OCI-LY7 (cell line): ENCODE measurements at regions not wholly inside any gene's neighbourhood (a gene's known extent, or its start where the extent isn't known, plus 50 kb on each side); places are given as distances from the start of the nearest gene placed in this dataset.
"Not testable (repeated sequence)": the region's sequence is repeated elsewhere in the genome, so short reads cannot be mapped to it uniquely, and the experiment has no call there.

ENCODE experiments used
- BruUV-seq: library from RNA; stranded (reverse); fragments of 400-500 nt; replicated peaks from 2 replicates; lab custom pipeline; 2021; lab: Mats Ljungman, UMichigan
- CTCF ChIA-PET: fragments of 300-600 bp; sonication (Branson Sonifier 250); formaldehyde crosslinking; loops from one replicate; lab custom pipeline; 2022; ENCODE audit warnings: antibody characterized with exemption; ENCODE audit not compliant: unreplicated experiment; lab: Charles Lee
- POLR2A ChIA-PET: fragments of 300-600 bp; sonication (Branson Sonifier 250); formaldehyde crosslinking; loops from one replicate; lab custom pipeline; 2022; ENCODE audit warnings: antibody characterized with exemption; lab: Charles Lee
- DNase-seq: peaks from one replicate; pipeline ENCODE4 v3.0.0-alpha.2; 2015; ENCODE audit warnings: low spot score
- H2AFZ ChIP-seq: fragments of 200-600 bp; sonication (generic), shearing (Covaris generic); 2 replicates; pipeline ENCODE4 v1.6.1; 2014; ENCODE audit warnings: mild to moderate bottlenecking, antibody characterized with exemption, low read length, moderate library complexity
- H3K27ac ChIP-seq: fragments of 200-600 bp; sonication (generic); 2 replicates; pipeline ENCODE4 v1.5.1; 2014; ENCODE audit warnings: mixed run types, low read depth, mild to moderate bottlenecking, moderate library complexity, low read length, inconsistent platforms; ENCODE audit not compliant: poor library complexity, severe bottlenecking
- H3K36me3 ChIP-seq: fragments of 200-600 bp; sonication (generic); 2 replicates; pipeline ENCODE4 v1.6.1; 2014; ENCODE audit warnings: mild to moderate bottlenecking, antibody characterized with exemption, low read length, moderate library complexity, mixed read lengths; ENCODE audit not compliant: insufficient read depth
- H3K4me1 ChIP-seq: fragments of 200-600 bp; sonication (generic); 2 replicates; pipeline ENCODE4 v1.5.1; 2014; ENCODE audit warnings: mild to moderate bottlenecking, low read length; ENCODE audit not compliant: insufficient read depth, poor library complexity, severe bottlenecking
- H3K4me2 ChIP-seq: fragments of 200-600 bp; sonication (generic); 2 replicates; pipeline ENCODE4 v1.6.1; 2014; ENCODE audit warnings: mild to moderate bottlenecking, low read length
- H3K4me3 ChIP-seq: fragments of 200-600 bp; sonication (generic); 2 replicates; pipeline ENCODE4 v1.5.1; 2014; ENCODE audit warnings: mild to moderate bottlenecking, low read depth, low read length; ENCODE audit not compliant: poor library complexity, severe bottlenecking
- H3K79me2 ChIP-seq: fragments of 200-600 bp; sonication (generic); 2 replicates; pipeline ENCODE4 v1.6.1; 2016; ENCODE audit warnings: low read depth, mild to moderate bottlenecking, low read length, moderate library complexity, mixed read lengths; ENCODE audit not compliant: insufficient read depth
- H3K9me2 ChIP-seq: fragments of 200-600 bp; sonication (generic); 2 replicates; pipeline ENCODE4 v1.6.1; 2016; ENCODE audit warnings: mild to moderate bottlenecking, low read length, mixed read lengths; ENCODE audit not compliant: insufficient read depth
- H3K9me3 ChIP-seq: fragments of 200-600 bp; sonication (generic); 2 replicates; pipeline ENCODE4 v1.6.1; 2014; ENCODE audit warnings: mild to moderate bottlenecking, mixed run types, low read length, mixed read lengths
- H4K20me1 ChIP-seq: fragments of 200-600 bp; sonication (generic); 2 replicates; pipeline ENCODE4 v1.6.1; 2014; ENCODE audit warnings: mild to moderate bottlenecking, antibody characterized with exemption, low read length, moderate library complexity, mixed read lengths; ENCODE audit not compliant: insufficient read depth
- EZH2phosphoT487 ChIP-seq: fragments of 200-600 bp; sonication (generic); IDR thresholded peaks from 2 replicates; pipeline ENCODE4 v1.6.1; 2018; ENCODE audit warnings: low read depth, borderline replicate concordance, mild to moderate bottlenecking, mixed run types, antibody characterized with exemption, low read length, moderate library complexity, mixed read lengths
- intact Hi-C: fragments of 100-400 bp; cut with micrococcal nuclease; formaldehyde crosslinking; loops from one replicate; pipeline ENCODE4 v1.10.0; 2022; ENCODE audit not compliant: unreplicated experiment
- TF ChIP-seq, protein P1 (sequence below): fragments of 200-600 bp; sonication (generic); conservative IDR thresholded peaks from 2 replicates; pipeline ENCODE4 v1.5.1; 2014; ENCODE audit warnings: mild to moderate bottlenecking, antibody characterized with exemption, low read length, moderate library complexity, mixed read lengths

DNA sequence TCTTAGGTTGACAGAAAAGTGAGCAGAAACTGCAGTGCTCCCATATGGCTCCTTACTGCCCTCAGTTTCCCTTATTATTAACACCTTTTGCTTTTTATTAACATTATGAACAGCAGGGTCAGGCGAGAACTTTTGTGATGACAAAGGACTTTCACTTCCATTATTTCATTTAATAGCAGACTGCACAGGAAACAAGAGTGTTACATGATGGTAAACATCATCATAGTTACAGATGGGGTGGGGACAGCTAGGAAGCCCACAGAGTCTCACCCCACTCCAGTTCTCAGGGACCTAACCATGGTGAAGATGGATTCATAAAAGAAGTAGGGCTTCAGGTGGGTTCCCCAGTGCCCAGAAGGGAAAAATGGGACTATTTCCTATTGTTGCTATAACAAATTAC is 110.1 kb upstream of the PELI2 start:
- DNase-seq = no peak
- no TSS peak for BruUV-seq
- H2AFZ ChIP-seq = no peak overlapping the region
- ChIA-PET POLR2A (no interaction called here), CTCF (no interaction called here)
- H3K9me3 ChIP-seq = no peaks in the 10 kb centered on the region
- no peak overlapping the region for H3K4me2 ChIP-seq
- intact Hi-C loops = no loop called here
- H3K27ac ChIP-seq = no peak overlapping the region
- H3K36me3 ChIP-seq = no peaks in the 10 kb centered on the region
- H3K79me2 ChIP-seq = no peaks in the 10 kb centered on the region
- no peaks in the 10 kb centered on the region for H3K9me2 ChIP-seq
- no peaks in the 10 kb centered on the region for H3K4me1 ChIP-seq
- TF ChIP-seq, protein P1, sequence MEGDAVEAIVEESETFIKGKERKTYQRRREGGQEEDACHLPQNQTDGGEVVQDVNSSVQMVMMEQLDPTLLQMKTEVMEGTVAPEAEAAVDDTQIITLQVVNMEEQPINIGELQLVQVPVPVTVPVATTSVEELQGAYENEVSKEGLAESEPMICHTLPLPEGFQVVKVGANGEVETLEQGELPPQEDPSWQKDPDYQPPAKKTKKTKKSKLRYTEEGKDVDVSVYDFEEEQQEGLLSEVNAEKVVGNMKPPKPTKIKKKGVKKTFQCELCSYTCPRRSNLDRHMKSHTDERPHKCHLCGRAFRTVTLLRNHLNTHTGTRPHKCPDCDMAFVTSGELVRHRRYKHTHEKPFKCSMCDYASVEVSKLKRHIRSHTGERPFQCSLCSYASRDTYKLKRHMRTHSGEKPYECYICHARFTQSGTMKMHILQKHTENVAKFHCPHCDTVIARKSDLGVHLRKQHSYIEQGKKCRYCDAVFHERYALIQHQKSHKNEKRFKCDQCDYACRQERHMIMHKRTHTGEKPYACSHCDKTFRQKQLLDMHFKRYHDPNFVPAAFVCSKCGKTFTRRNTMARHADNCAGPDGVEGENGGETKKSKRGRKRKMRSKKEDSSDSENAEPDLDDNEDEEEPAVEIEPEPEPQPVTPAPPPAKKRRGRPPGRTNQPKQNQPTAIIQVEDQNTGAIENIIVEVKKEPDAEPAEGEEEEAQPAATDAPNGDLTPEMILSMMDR = no peak
- TF ChIP-seq EZH2phosphoT487 = no peak
- no peaks in the 10 kb centered on the region for H4K20me1 ChIP-seq
- H3K4me3 ChIP-seq = no peak overlapping the region

DNA sequence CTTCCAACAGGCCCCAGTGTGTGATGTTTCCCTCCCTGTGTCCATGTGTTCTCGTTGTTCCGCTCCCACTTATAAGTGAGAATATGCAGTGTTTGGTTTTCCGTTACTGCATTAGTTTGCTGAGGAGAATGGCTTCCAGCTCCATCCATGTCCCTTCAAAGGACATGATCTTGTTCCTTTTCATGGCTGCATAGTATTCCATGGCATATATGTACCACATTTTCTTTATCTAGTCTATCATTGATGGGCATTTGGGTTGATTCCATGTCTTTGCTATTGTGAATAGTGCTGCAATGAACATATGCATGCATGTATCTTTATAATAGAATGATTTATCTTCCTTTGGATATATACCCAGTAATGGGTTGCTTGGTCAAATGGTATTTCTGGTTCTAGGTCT is 109.5 kb upstream of the PELI2 start:
- H2AFZ ChIP-seq, BruUV-seq, H3K4me1 ChIP-seq, POLR2A ChIA-PET, H3K27ac ChIP-seq, CTCF ChIA-PET, H3K9me3 ChIP-seq, H3K79me2 ChIP-seq, H3K36me3 ChIP-seq, H4K20me1 ChIP-seq, H3K9me2 ChIP-seq, H3K4me3 ChIP-seq, DNase-seq, intact Hi-C loops, H3K4me2 ChIP-seq: not testable (repeated sequence)

- Histone ChIP-seq H3K9me2 (no peaks in the 10 kb centered on the region), H3K36me3 (no peaks in the 10 kb centered on the region), H3K4me3 (no peak overlapping the region), H3K9me3 (no peaks in the 10 kb centered on the region), H3K4me2 (no peak overlapping the region), H3K27ac (no peak overlapping the region), H2AFZ (no peak overlapping the region), H3K4me1 (no peaks in the 10 kb centered on the region), H3K79me2 (no peaks in the 10 kb centered on the region), H4K20me1 (no peaks in the 10 kb centered on the region)
- TF ChIP-seq, protein P1 = no peak
- no peak for TF ChIP-seq EZH2phosphoT487
- intact Hi-C loops = no loop called here
- CTCF ChIA-PET = no interaction called here
- BruUV-seq = no TSS peak
- DNase-seq = no peak
- POLR2A ChIA-PET = no interaction called here
Observed at GRCh38 chr14:56023661-56024081, 94.5 kb upstream of the PELI2 start.
